SU-DHL-6 (cell line): ENCODE measurements at regions not wholly inside any gene's neighbourhood (a gene's known extent, or its start where the extent isn't known, plus 50 kb on each side); places are given as distances from the start of the nearest gene placed in this dataset.

Experiments used
- CTCF ChIP-seq: fragments of 200-600 bp; sonication (generic); IDR thresholded peaks from one replicate; pipeline ENCODE4 v1.5.1; 2017; ENCODE audit warnings: antibody characterized with exemption, mild to moderate bottlenecking, low read length, moderate library complexity; ENCODE audit not compliant: insufficient read depth, poor library complexity, severe bottlenecking
- EZH2phosphoT487 ChIP-seq: fragments of 200-600 bp; sonication (generic), shearing (Covaris generic); conservative IDR thresholded peaks from 2 replicates; pipeline ENCODE4 v1.6.1; 2018; ENCODE audit warnings: mild to moderate bottlenecking, antibody characterized with exemption, low read length, moderate library complexity, mixed read lengths

GRCh38 chr4:81997313-81997712 lies 376.5 kb downstream of the HNRNPD start:
- TF ChIP-seq CTCF (no peak), EZH2phosphoT487 (no peak)
